GM23248 (cell line): ENCODE measurements at regions not wholly inside any gene's neighbourhood (a gene's known extent, or its start where the extent isn't known, plus 50 kb on each side); places are given as distances from the start of the nearest gene placed in this dataset.
"Not testable (repeated sequence)": the region's sequence is repeated elsewhere in the genome, so short reads cannot be mapped to it uniquely, and the experiment has no call there.

Experiments
- EZH2 ChIP-seq: fragments of 200-600 bp; sonication (generic); IDR thresholded peaks from 2 replicates; pipeline ENCODE4 v1.6.1; 2018; ENCODE audit warnings: antibody characterized with exemption, mild to moderate bottlenecking; ENCODE audit not compliant: insufficient read depth, poor library complexity, severe bottlenecking
- EZH2phosphoT487 ChIP-seq: fragments of 200-600 bp; sonication (generic); IDR thresholded peaks from 2 replicates; pipeline ENCODE4 v1.6.1; 2018; ENCODE audit warnings: antibody characterized with exemption, moderate library complexity, mild to moderate bottlenecking, low read depth; ENCODE audit not compliant: insufficient read depth

DNA sequence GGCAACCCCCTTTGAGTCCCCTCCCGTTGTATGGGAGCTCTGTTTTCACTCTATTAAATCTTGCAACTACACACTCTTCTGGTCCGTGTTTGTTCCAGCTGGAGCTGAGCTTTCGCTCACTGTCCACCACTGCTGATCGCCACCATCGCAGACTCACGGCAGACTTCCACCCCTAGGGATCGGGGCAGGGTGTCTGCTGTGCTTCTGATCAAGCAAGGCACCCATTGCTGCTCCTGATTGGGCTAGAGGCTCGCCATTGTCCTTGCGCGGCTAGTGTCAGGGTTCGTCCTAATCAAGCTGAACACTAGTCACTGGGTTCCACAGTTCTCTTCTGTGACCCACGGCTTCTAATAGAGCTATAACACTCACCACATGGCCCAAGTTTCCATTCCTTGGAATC is 442.8 kb downstream of the SLITRK1 start:
- TF ChIP-seq EZH2, EZH2phosphoT487: not testable (repeated sequence)
